ENCODE measurements at regions not wholly inside any gene's neighbourhood (a gene's known extent, or its start where the extent isn't known, plus 50 kb on each side); places are given as distances from the start of the nearest gene placed in this dataset.
"Not testable (repeated sequence)": the region's sequence is repeated elsewhere in the genome, so short reads cannot be mapped to it uniquely, and the experiment has no call there.

- H2BK120ac ChIP-seq (ENCODE audit: low read depth, low read length, poor library complexity, severe bottlenecking) = no peak overlapping the region
- H3K27ac Mint-ChIP-seq = no peak overlapping the region
- H3K14ac ChIP-seq (ENCODE audit: insufficient read depth, low read length) = no peak overlapping the region
- no peak overlapping the region for H3K23ac ChIP-seq (ENCODE audit: insufficient read length, low read depth, low read length)
- no peak overlapping the region for H2BK12ac ChIP-seq (ENCODE audit: insufficient read length, low read depth, low read length)
- H4K5ac ChIP-seq (ENCODE audit: insufficient read length, low read depth, low read length) = no peak overlapping the region
- no peak overlapping the region for H2AK5ac ChIP-seq (ENCODE audit: insufficient read length, low read length)
- H3K56ac ChIP-seq (ENCODE audit: insufficient read length, low read depth, low read length) = no peak overlapping the region
- H4K8ac ChIP-seq (replicated peaks; ENCODE audit: insufficient read length, low read depth, low read length) = no peak overlapping the region
- H3K9me3 Mint-ChIP-seq = no peaks in the 10 kb centered on the region
- H2BK20ac ChIP-seq (ENCODE audit: low read depth, low read length, poor library complexity, severe bottlenecking) = no peak overlapping the region
- TF ChIP-seq CTCF (conservative IDR thresholded peaks at IDR 0.05) = no peak
- H3T11ph ChIP-seq (ENCODE audit: low read length) = no peak overlapping the region
- H3K18ac ChIP-seq (ENCODE audit: insufficient read length, low read depth, low read length) = no peak overlapping the region
- H2AFZ ChIP-seq (ENCODE audit: low read length) = no peak overlapping the region
- no peak for DNase-seq
- no peaks in the 10 kb centered on the region for H4K20me1 ChIP-seq (ENCODE audit: control insufficient read depth, insufficient read depth, insufficient read length)
- no peak overlapping the region for H3K9ac ChIP-seq (ENCODE audit: extremely low read depth, insufficient read length, low read length)
- H3K4me3 Mint-ChIP-seq = no peak overlapping the region
- no peaks in the 10 kb centered on the region for H3K79me1 ChIP-seq (ENCODE audit: insufficient read depth, low read depth, low read length, poor library complexity, severe bottlenecking)
- no peak overlapping the region for H2BK5ac ChIP-seq (ENCODE audit: insufficient read length, low read length)
- no peaks in the 10 kb centered on the region for H3K9me3 ChIP-seq (ENCODE audit: control insufficient read depth, low read depth, low read length)
- no peak overlapping the region for H3K27ac ChIP-seq (ENCODE audit: insufficient read length, low read depth, low read length)
- no peaks in the 10 kb centered on the region for H3K79me2 ChIP-seq (ENCODE audit: insufficient read depth, low read length)
- no peak overlapping the region for H3K4me2 ChIP-seq (ENCODE audit: insufficient read depth, insufficient read length, low read length)
- H3K4ac ChIP-seq (ENCODE audit: low read depth, low read length) = no peak overlapping the region
- peaks cover 11 to 12% of the 10 kb centered on the region in 2 experiments for H3K4me1 Mint-ChIP-seq
- no peak overlapping the region for H2BK15ac ChIP-seq (ENCODE audit: low read depth, low read length)
- H3K36me3 Mint-ChIP-seq (ENCODE audit: insufficient read depth in 1 of 3, low read depth in 3 of 3) = no peaks in the 10 kb centered on the region
- H3K27me3 ChIP-seq (ENCODE audit: insufficient read depth, low read length) = no peaks in the 10 kb centered on the region
- no CpG with 5 or more reads among the region's 9 CpGs for WGBS (ENCODE audit: extremely low coverage, insufficient read length, low lambda C conversion rate)
- H4K91ac ChIP-seq (ENCODE audit: insufficient read length, low read depth, low read length) = no peak overlapping the region
- peaks cover 4% of the 10 kb centered on the region; the same call in 1 of the 2 replicates for H3K27me3 Mint-ChIP-seq (ENCODE audit: low read depth)
- no peaks in the 10 kb centered on the region for H3K4me1 ChIP-seq (ENCODE audit: insufficient read depth, low read length)
- H3K23me2 ChIP-seq (ENCODE audit: insufficient read length, low read depth, low read length, poor library complexity, severe bottlenecking) = no peaks in the 10 kb centered on the region
Observed at GRCh38 chr3:194189243-194189791, 53.4 kb downstream of the HES1 start.

- not testable (repeated sequence) for H4K20me1 ChIP-seq (ENCODE audit: control insufficient read depth, insufficient read depth, insufficient read length); H3K27me3 ChIP-seq (ENCODE audit: insufficient read depth, low read length); H3K56ac ChIP-seq (ENCODE audit: insufficient read length, low read depth, low read length); H2BK120ac ChIP-seq (ENCODE audit: low read depth, low read length, poor library complexity, severe bottlenecking); H3K27me3 Mint-ChIP-seq (ENCODE audit: low read depth); H3K4ac ChIP-seq (ENCODE audit: low read depth, low read length); DNase-seq; H4K91ac ChIP-seq (ENCODE audit: insufficient read length, low read depth, low read length); H2BK5ac ChIP-seq (ENCODE audit: insufficient read length, low read length); H3K14ac ChIP-seq (ENCODE audit: insufficient read depth, low read length); H3K4me2 ChIP-seq (ENCODE audit: insufficient read depth, insufficient read length, low read length); H2BK20ac ChIP-seq (ENCODE audit: low read depth, low read length, poor library complexity, severe bottlenecking); H3K79me2 ChIP-seq (ENCODE audit: insufficient read depth, low read length); H2BK12ac ChIP-seq (ENCODE audit: insufficient read length, low read depth, low read length); H2AK5ac ChIP-seq (ENCODE audit: insufficient read length, low read length); H3K9ac ChIP-seq (ENCODE audit: extremely low read depth, insufficient read length, low read length); H3K79me1 ChIP-seq (ENCODE audit: insufficient read depth, low read depth, low read length, poor library complexity, severe bottlenecking); H3K36me3 Mint-ChIP-seq (ENCODE audit: insufficient read depth in 1 of 3, low read depth in 3 of 3); H3T11ph ChIP-seq (ENCODE audit: low read length); H3K23me2 ChIP-seq (ENCODE audit: insufficient read length, low read depth, low read length, poor library complexity, severe bottlenecking); H3K9me3 Mint-ChIP-seq; H3K27ac ChIP-seq (ENCODE audit: insufficient read length, low read depth, low read length); H3K9me3 ChIP-seq (ENCODE audit: control insufficient read depth, low read depth, low read length); H3K27ac Mint-ChIP-seq; H4K5ac ChIP-seq (ENCODE audit: insufficient read length, low read depth, low read length); H3K4me1 ChIP-seq (ENCODE audit: insufficient read depth, low read length); H2BK15ac ChIP-seq (ENCODE audit: low read depth, low read length); H2AFZ ChIP-seq (ENCODE audit: low read length); H3K18ac ChIP-seq (ENCODE audit: insufficient read length, low read depth, low read length); H3K23ac ChIP-seq (ENCODE audit: insufficient read length, low read depth, low read length); H4K8ac ChIP-seq (replicated peaks; ENCODE audit: insufficient read length, low read depth, low read length); H3K4me3 Mint-ChIP-seq
- WGBS (ENCODE audit: extremely low coverage, insufficient read length, low lambda C conversion rate) = no CpG with 5 or more reads among the region's 2 CpGs
- peaks cover 9 to 10% of the 10 kb centered on the region in 2 experiments; a peak in 3 of 4 replicates for H3K4me1 Mint-ChIP-seq
Observed at GRCh38 chr3:194191850-194192249, 55.9 kb downstream of the HES1 start.

All from H9 (cell line).